ENCODE measurements at regions not wholly inside any gene's neighbourhood (a gene's known extent, or its start where the extent isn't known, plus 50 kb on each side); places are given as distances from the start of the nearest gene placed in this dataset.
"Not testable (repeated sequence)": the region's sequence is repeated elsewhere in the genome, so short reads cannot be mapped to it uniquely, and the experiment has no call there.

- no peak for DNase-seq
Measured at GRCh38 chr5:111935835-111936234, 178.8 kb upstream of the NREP start.

- no peak for DNase-seq
Measured at GRCh38 chr5:111935009-111935408, 178.0 kb upstream of the NREP start.

- no peak for DNase-seq
Measured at GRCh38 chr5:111934511-111934910, 177.5 kb upstream of the NREP start.

GRCh38 chr5:111933086-111933485 is 176.1 kb upstream of the NREP start:
- no peak for DNase-seq

GRCh38 chr5:111932628-111933027 is 175.6 kb upstream of the NREP start:
- DNase-seq: no peak

- no peak for DNase-seq
Measured at GRCh38 chr5:111932199-111932598, 175.2 kb upstream of the NREP start.

- DNase-seq: no peak
Measured at GRCh38 chr5:111931655-111932054, 174.7 kb upstream of the NREP start.

- DNase-seq: no peak
Measured at GRCh38 chr5:111930905-111931461, 174.0 kb upstream of the NREP start.

- no peak for DNase-seq
Measured at GRCh38 chr5:111930449-111930848, 173.5 kb upstream of the NREP start.

- no peak for DNase-seq
Measured at GRCh38 chr5:111929867-111930266, 172.9 kb upstream of the NREP start.

- no peak for DNase-seq
Measured at GRCh38 chr5:111929261-111929660, 172.3 kb upstream of the NREP start.

- no peak for DNase-seq
Measured at GRCh38 chr5:111928511-111928910, 171.5 kb upstream of the NREP start.

- DNase-seq: no peak
Measured at GRCh38 chr5:111927191-111927590, 170.2 kb upstream of the NREP start.

- DNase-seq: no peak
Measured at GRCh38 chr5:111926026-111926425, 169.0 kb upstream of the NREP start.

GRCh38 chr5:111922344-111922743 is 165.3 kb upstream of the NREP start:
- no peak for DNase-seq

- DNase-seq: not testable (repeated sequence)
Measured at GRCh38 chr5:111921691-111922090, 164.7 kb upstream of the NREP start.

GRCh38 chr5:111914966-111915636 is 158.1 kb upstream of the NREP start:
- no peak for DNase-seq

GRCh38 chr5:111902436-111902835 is 145.4 kb upstream of the NREP start:
- no peak for DNase-seq

GRCh38 chr5:111901296-111901695 is 144.3 kb upstream of the NREP start:
- DNase-seq: no peak

- DNase-seq: no peak
Measured at GRCh38 chr5:111892949-111893348, 136.0 kb upstream of the NREP start.

GRCh38 chr5:111887706-111888105 is 130.7 kb upstream of the NREP start:
- DNase-seq: no peak

- DNase-seq: no peak
Measured at GRCh38 chr5:111869681-111870080, 112.7 kb upstream of the NREP start.

- no peak for DNase-seq
Measured at GRCh38 chr5:111865356-111865755, 108.4 kb upstream of the NREP start.

- DNase-seq: no peak
Measured at GRCh38 chr5:111863801-111864200, 106.8 kb upstream of the NREP start.
